OCI-LY3 (cell line): ENCODE measurements at regions not wholly inside any gene's neighbourhood (a gene's known extent, or its start where the extent isn't known, plus 50 kb on each side); places are given as distances from the start of the nearest gene placed in this dataset.

Source experiments
- EZH2phosphoT487 ChIP-seq: fragments of 200-600 bp; shearing (Covaris generic); IDR thresholded peaks from 2 replicates; pipeline ENCODE4 v1.6.1; 2018; ENCODE audit warnings: antibody characterized with exemption, mixed run types, low read depth
- TF ChIP-seq, protein P1 (sequence below): fragments of 200-600, 300-600 bp; sonication (generic); IDR thresholded peaks from 2 replicates; pipeline ENCODE4 v1.5.1; 2014; ENCODE audit warnings: antibody characterized with exemption, low read length, low read depth

GRCh38 chr13:58989556-58989955 is 1174.2 kb downstream of the DIAPH3 start:
- TF ChIP-seq, protein P1, sequence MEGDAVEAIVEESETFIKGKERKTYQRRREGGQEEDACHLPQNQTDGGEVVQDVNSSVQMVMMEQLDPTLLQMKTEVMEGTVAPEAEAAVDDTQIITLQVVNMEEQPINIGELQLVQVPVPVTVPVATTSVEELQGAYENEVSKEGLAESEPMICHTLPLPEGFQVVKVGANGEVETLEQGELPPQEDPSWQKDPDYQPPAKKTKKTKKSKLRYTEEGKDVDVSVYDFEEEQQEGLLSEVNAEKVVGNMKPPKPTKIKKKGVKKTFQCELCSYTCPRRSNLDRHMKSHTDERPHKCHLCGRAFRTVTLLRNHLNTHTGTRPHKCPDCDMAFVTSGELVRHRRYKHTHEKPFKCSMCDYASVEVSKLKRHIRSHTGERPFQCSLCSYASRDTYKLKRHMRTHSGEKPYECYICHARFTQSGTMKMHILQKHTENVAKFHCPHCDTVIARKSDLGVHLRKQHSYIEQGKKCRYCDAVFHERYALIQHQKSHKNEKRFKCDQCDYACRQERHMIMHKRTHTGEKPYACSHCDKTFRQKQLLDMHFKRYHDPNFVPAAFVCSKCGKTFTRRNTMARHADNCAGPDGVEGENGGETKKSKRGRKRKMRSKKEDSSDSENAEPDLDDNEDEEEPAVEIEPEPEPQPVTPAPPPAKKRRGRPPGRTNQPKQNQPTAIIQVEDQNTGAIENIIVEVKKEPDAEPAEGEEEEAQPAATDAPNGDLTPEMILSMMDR = no peak
- no peak for TF ChIP-seq EZH2phosphoT487
